HCT116 (cell line): ENCODE measurements at regions not wholly inside any gene's neighbourhood (a gene's known extent, or its start where the extent isn't known, plus 50 kb on each side); places are given as distances from the start of the nearest gene placed in this dataset.

ENCODE experiments used
- ATAC-seq: fragments of 200-7000 bp; cut with Tn5 transposase; 2 replicates; pipeline ENCODE4 v1.9.1; 2020; ENCODE audit warnings: mild to moderate bottlenecking, moderate library complexity
- BruUV-seq: library from RNA; stranded (reverse); fragments of 400-500 nt; replicated peaks from 2 replicates; lab custom pipeline; 2021; lab: Mats Ljungman, UMichigan
- CTCF ChIA-PET: fragments of 300-600 bp; sonication (Branson Sonifier 250); formaldehyde crosslinking; loops from one replicate; lab custom pipeline; 2021; ENCODE audit warnings: antibody characterized with exemption; lab: Charles Lee
- POLR2A ChIA-PET: fragments of 300-600, 350-600 bp; sonication (Branson Sonifier 250); formaldehyde crosslinking; loops from one replicate; lab custom pipeline; 2021; ENCODE audit warnings: antibody characterized with exemption; lab: Charles Lee
- RAD21 ChIA-PET, 2 experiments: fragments of 300-600 bp; sonication (Branson Sonifier 250); formaldehyde crosslinking; loops; one replicate each; lab custom pipeline; 2023; ENCODE audit warnings: low total read pairs in 2 of 2; ENCODE audit not compliant: uncharacterized antibody in 2 of 2, unreplicated experiment in 2 of 2, low non-redundant PET in 1 of 2; lab: Charles Lee
- DNase-seq: peaks from one replicate; pipeline ENCODE4 v3.0.0-alpha.2; 2010; ENCODE audit warnings: low read depth, low spot score
- H2AFZ ChIP-seq: fragments of 200-600 bp; shearing (Covaris generic), sonication (generic); 2 replicates; pipeline ENCODE4 v1.6.1; 2017; ENCODE audit warnings: low read depth, mixed run types, mixed read lengths, antibody characterized with exemption, low read length; ENCODE audit not compliant: poor library complexity, severe bottlenecking
- H3K27ac ChIP-seq: 2 replicates; pipeline ENCODE4 v1.5.1; 2012; ENCODE audit warnings: low read depth, low read length
- H3K27me3 ChIP-seq: fragments of 200-600 bp; sonication (generic); 2 replicates; pipeline ENCODE4 v1.6.1; 2016; ENCODE audit warnings: mixed run types, low read length, mixed read lengths; ENCODE audit not compliant: insufficient read depth
- H3K36me3 ChIP-seq, 2 experiments: fragments of 200-500 bp in 1 of 2; fragments of 200-600 bp in 1 of 2; sonication (Bioruptor generic) in 1 of 2; sonication (generic) in 1 of 2; 2 replicates each; pipeline versions ENCODE4 v1.5.1 to v1.6.1; 2014 to 2016; ENCODE audit warnings: low read length in 2 of 2, inconsistent platforms in 1 of 2, mixed read lengths in 1 of 2, mixed run types in 1 of 2; ENCODE audit not compliant: insufficient read depth in 2 of 2, control insufficient read depth in 1 of 2
- H3K4me1 ChIP-seq, 2 experiments: fragments of 200-600 bp in 1 of 2; sonication (generic) in 1 of 2; 2 replicates each; pipeline versions ENCODE4 v1.5.1 to v1.6.1; 2012 to 2017; ENCODE audit warnings: low read length in 2 of 2, inconsistent platforms in 1 of 2, mild to moderate bottlenecking in 1 of 2, mixed read lengths in 1 of 2, mixed run types in 1 of 2, moderate library complexity in 1 of 2; ENCODE audit not compliant: insufficient read depth in 2 of 2, control insufficient read depth in 1 of 2
- H3K4me2 ChIP-seq: fragments of 200-600 bp; sonication (generic); 2 replicates; pipeline ENCODE4 v1.6.1; 2017; ENCODE audit warnings: mixed run types, low read length, mixed read lengths
- H3K4me3 ChIP-seq, 2 experiments: fragments of 200-600 bp in 1 of 2; sonication (generic) in 1 of 2; replicated peaks in 1 of 2; 2 replicates each; pipeline ENCODE4 v1.5.1; 2011 to 2016; ENCODE audit warnings: low read length in 2 of 2, control low read depth in 1 of 2, low read depth in 1 of 2, mild to moderate bottlenecking in 1 of 2, mixed read lengths in 1 of 2, mixed run types in 1 of 2
- H3K79me2 ChIP-seq: fragments of 200-600 bp; sonication (generic); 2 replicates; pipeline ENCODE4 v1.6.1; 2017; ENCODE audit warnings: mild to moderate bottlenecking, mixed run types, low read length, moderate library complexity, mixed read lengths; ENCODE audit not compliant: insufficient read depth
- H3K9ac ChIP-seq: fragments of 200-600 bp; sonication (generic); 2 replicates; pipeline ENCODE4 v1.6.1; 2016; ENCODE audit warnings: low read length, mixed read lengths
- H3K9me2 ChIP-seq: fragments of 200-600 bp; sonication (generic), shearing (Covaris generic); 2 replicates; pipeline ENCODE4 v1.6.1; 2017; ENCODE audit warnings: mixed run types, mild to moderate bottlenecking, moderate library complexity; ENCODE audit not compliant: insufficient read depth
- H3K9me3 ChIP-seq, 2 experiments: fragments of 200-500 bp in 1 of 2; fragments of 200-600 bp in 1 of 2; sonication (Bioruptor generic) in 1 of 2; sonication (generic) in 1 of 2; 2 replicates each; pipeline ENCODE4 v1.6.1; 2014 to 2017; ENCODE audit warnings: low read length in 2 of 2, mixed read lengths in 2 of 2, inconsistent platforms in 1 of 2, low read depth in 1 of 2, mild to moderate bottlenecking in 1 of 2, mixed run types in 1 of 2, moderate library complexity in 1 of 2; ENCODE audit not compliant: control insufficient read depth in 1 of 2, insufficient read depth in 1 of 2
- H4K20me1 ChIP-seq: fragments of 200-600 bp; sonication (generic), shearing (Covaris generic); 2 replicates; pipeline ENCODE4 v1.6.1; 2017; ENCODE audit warnings: mixed run types, mild to moderate bottlenecking, moderate library complexity; ENCODE audit not compliant: insufficient read depth
- CBX3 ChIP-seq: IDR thresholded peaks from 2 replicates; pipeline ENCODE4 v1.6.1; 2012; ENCODE audit warnings: low read depth
- CEBPB ChIP-seq: IDR thresholded peaks from 2 replicates; pipeline ENCODE4 v1.6.1; 2012; ENCODE audit warnings: low read depth
- EGR1 ChIP-seq: IDR thresholded peaks from 2 replicates; pipeline ENCODE4 v1.6.1; 2012; ENCODE audit warnings: low read depth
- ELF1 ChIP-seq: IDR thresholded peaks from 2 replicates; pipeline ENCODE4 v1.6.1; 2012; ENCODE audit warnings: low read depth, borderline replicate concordance
- EZH2 ChIP-seq: fragments of 200-600 bp; sonication (generic); IDR thresholded peaks from 2 replicates; pipeline ENCODE4 v1.6.1; 2017; ENCODE audit warnings: antibody characterized with exemption, mixed run types
- EZH2phosphoT487 ChIP-seq: fragments of 200-600 bp; IDR thresholded peaks from 2 replicates; pipeline ENCODE4 v1.6.1; 2018; ENCODE audit warnings: antibody characterized with exemption, borderline replicate concordance
- FOSL1 ChIP-seq: IDR thresholded peaks from 2 replicates; pipeline ENCODE4 v1.6.1; 2012; ENCODE audit warnings: low read depth
- JUND ChIP-seq: IDR thresholded peaks from 2 replicates; pipeline ENCODE4 v1.6.1; 2012
- POLR2A ChIP-seq: IDR thresholded peaks from 2 replicates; pipeline ENCODE4 v1.7.0; 2011; ENCODE audit warnings: borderline replicate concordance; ENCODE audit not compliant: insufficient read depth, insufficient read length; ENCODE audit errors: extremely low read depth
- POLR2AphosphoS5 ChIP-seq: IDR thresholded peaks from 2 replicates; pipeline ENCODE4 v1.6.1; 2011; ENCODE audit warnings: mild to moderate bottlenecking, low read depth, low read length, moderate library complexity
- SIN3A ChIP-seq: IDR thresholded peaks from 2 replicates; pipeline ENCODE4 v1.6.1; 2012; ENCODE audit warnings: low read depth
- SP1 ChIP-seq: IDR thresholded peaks from 2 replicates; pipeline ENCODE4 v1.6.1; 2012; ENCODE audit warnings: low read depth
- SRF ChIP-seq: IDR thresholded peaks from 2 replicates; pipeline ENCODE4 v1.6.1; 2012; ENCODE audit warnings: low read depth
- TCF7L2 ChIP-seq: IDR thresholded peaks from 2 replicates; pipeline ENCODE4 v1.7.0; 2011; ENCODE audit warnings: borderline replicate concordance, inconsistent platforms; ENCODE audit not compliant: insufficient read depth, insufficient read length; ENCODE audit errors: extremely low read depth
- ZFX ChIP-seq: fragments of 450-650 bp; IDR thresholded peaks from 2 replicates; pipeline ENCODE4 v1.6.1; 2017
- intact Hi-C: fragments of 100-400 bp; cut with micrococcal nuclease; formaldehyde crosslinking; loops from 2 replicates; pipeline ENCODE4 v1.10.0; 2022
- TF ChIP-seq, protein P1 (sequence below), 3 experiments: fragments of 200-600 bp in 1 of 3; sonication (generic) in 1 of 3; IDR thresholded peaks in 2 of 3; conservative IDR thresholded peaks in 1 of 3; 2 replicates each; pipeline ENCODE4 v1.5.1; 2012 to 2017; ENCODE audit warnings: low read depth in 2 of 3, low read length in 2 of 3, antibody characterized with exemption in 1 of 3, borderline replicate concordance in 1 of 3, control low read depth in 1 of 3, mild to moderate bottlenecking in 1 of 3, mixed read lengths in 1 of 3, mixed run types in 1 of 3, moderate library complexity in 1 of 3; ENCODE audit not compliant: insufficient read depth in 1 of 3
- TF ChIP-seq, protein P2 (sequence below): IDR thresholded peaks from 2 replicates; pipeline ENCODE4 v1.6.1; 2012; ENCODE audit warnings: low read depth
- TF ChIP-seq, protein P3 (sequence below): IDR thresholded peaks from 2 replicates; pipeline ENCODE4 v1.6.1; 2012
- TF ChIP-seq, protein P4 (sequence below): IDR thresholded peaks from 2 replicates; pipeline ENCODE4 v1.6.1; 2011; ENCODE audit warnings: mild to moderate bottlenecking, low read length, moderate library complexity; ENCODE audit not compliant: insufficient replicate concordance; ENCODE audit errors: extremely low read depth
- TF ChIP-seq, protein P5 (sequence below): IDR thresholded peaks from 2 replicates; pipeline ENCODE4 v1.6.1; 2012

DNA sequence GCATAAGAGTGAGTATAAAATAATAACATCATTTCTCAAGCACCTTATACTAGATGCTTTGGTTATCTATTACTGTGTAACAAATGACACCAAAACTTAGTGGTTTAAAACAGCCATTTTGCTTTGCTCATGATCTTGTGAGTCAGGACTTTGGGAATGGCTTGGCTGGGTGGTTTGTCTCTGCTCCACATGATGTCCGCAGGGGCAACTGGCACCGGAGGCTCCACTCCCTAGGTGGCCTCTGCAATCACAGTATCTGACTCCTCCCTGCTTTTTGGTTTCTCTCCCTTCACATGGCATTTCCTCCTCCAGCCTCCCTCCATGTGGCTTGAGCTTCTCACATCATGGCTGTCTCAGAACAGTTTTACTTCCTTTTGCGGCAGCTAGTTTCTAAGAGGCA, 259.5 kb downstream of the GAS1 start (continued):
- TF ChIP-seq ELF1 = no peak

DNA sequence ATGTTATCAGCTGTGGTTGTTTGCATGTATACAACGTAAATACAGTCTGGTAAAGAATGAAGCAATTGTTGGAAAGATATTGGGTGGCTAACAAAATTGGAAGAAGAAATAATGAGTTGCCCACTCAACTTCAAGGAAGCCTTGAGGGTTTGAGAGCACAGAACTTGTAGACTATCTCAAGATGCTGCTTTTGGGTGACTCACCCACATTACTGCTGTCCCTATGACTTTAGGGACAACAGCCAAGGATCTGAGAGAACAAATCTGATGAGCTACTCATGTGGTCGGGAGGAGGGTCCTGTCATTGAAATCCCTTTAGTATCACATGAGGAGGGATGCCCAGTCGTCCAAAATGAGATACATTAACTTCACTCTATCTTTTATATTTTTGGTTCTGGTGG, 261.8 kb downstream of the GAS1 start:
- Histone ChIP-seq H3K4me1 (no peaks in the 10 kb centered on the region), H3K36me3 (no peaks in the 10 kb centered on the region), H2AFZ (no peak overlapping the region), H3K9me3 (no peaks in the 10 kb centered on the region), H3K79me2 (no peaks in the 10 kb centered on the region), H3K9me2 (no peaks in the 10 kb centered on the region), H4K20me1 (no peaks in the 10 kb centered on the region), H3K27me3 (peaks cover 54% of the 10 kb centered on the region), H3K4me2 (no peak overlapping the region), H3K4me3 (no peak overlapping the region), H3K9ac (no peak overlapping the region), H3K27ac (no peak overlapping the region)
- no peak for TF ChIP-seq JUND
- no peak for TF ChIP-seq ZFX
- TF ChIP-seq EGR1 = no peak
- TF ChIP-seq CEBPB = no peak
- TF ChIP-seq, protein P1, sequence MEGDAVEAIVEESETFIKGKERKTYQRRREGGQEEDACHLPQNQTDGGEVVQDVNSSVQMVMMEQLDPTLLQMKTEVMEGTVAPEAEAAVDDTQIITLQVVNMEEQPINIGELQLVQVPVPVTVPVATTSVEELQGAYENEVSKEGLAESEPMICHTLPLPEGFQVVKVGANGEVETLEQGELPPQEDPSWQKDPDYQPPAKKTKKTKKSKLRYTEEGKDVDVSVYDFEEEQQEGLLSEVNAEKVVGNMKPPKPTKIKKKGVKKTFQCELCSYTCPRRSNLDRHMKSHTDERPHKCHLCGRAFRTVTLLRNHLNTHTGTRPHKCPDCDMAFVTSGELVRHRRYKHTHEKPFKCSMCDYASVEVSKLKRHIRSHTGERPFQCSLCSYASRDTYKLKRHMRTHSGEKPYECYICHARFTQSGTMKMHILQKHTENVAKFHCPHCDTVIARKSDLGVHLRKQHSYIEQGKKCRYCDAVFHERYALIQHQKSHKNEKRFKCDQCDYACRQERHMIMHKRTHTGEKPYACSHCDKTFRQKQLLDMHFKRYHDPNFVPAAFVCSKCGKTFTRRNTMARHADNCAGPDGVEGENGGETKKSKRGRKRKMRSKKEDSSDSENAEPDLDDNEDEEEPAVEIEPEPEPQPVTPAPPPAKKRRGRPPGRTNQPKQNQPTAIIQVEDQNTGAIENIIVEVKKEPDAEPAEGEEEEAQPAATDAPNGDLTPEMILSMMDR (IDR thresholded peaks at IDR 0.05 in 2 of 3, conservative IDR thresholded peaks at IDR 0.05 in 1 of 3; ENCODE audit: borderline replicate concordance in 1 of 3, insufficient read depth in 1 of 3, low read depth in 2 of 3, low read length in 2 of 3) = no peak
- no peak for TF ChIP-seq CBX3
- TF ChIP-seq, protein P2, sequence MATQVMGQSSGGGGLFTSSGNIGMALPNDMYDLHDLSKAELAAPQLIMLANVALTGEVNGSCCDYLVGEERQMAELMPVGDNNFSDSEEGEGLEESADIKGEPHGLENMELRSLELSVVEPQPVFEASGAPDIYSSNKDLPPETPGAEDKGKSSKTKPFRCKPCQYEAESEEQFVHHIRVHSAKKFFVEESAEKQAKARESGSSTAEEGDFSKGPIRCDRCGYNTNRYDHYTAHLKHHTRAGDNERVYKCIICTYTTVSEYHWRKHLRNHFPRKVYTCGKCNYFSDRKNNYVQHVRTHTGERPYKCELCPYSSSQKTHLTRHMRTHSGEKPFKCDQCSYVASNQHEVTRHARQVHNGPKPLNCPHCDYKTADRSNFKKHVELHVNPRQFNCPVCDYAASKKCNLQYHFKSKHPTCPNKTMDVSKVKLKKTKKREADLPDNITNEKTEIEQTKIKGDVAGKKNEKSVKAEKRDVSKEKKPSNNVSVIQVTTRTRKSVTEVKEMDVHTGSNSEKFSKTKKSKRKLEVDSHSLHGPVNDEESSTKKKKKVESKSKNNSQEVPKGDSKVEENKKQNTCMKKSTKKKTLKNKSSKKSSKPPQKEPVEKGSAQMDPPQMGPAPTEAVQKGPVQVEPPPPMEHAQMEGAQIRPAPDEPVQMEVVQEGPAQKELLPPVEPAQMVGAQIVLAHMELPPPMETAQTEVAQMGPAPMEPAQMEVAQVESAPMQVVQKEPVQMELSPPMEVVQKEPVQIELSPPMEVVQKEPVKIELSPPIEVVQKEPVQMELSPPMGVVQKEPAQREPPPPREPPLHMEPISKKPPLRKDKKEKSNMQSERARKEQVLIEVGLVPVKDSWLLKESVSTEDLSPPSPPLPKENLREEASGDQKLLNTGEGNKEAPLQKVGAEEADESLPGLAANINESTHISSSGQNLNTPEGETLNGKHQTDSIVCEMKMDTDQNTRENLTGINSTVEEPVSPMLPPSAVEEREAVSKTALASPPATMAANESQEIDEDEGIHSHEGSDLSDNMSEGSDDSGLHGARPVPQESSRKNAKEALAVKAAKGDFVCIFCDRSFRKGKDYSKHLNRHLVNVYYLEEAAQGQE = no peak
- TF ChIP-seq, protein P3, sequence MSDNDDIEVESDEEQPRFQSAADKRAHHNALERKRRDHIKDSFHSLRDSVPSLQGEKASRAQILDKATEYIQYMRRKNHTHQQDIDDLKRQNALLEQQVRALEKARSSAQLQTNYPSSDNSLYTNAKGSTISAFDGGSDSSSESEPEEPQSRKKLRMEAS = no peak
- TF ChIP-seq TCF7L2 = no peak
- no peak for TF ChIP-seq POLR2AphosphoS5
- TF ChIP-seq, protein P4, sequence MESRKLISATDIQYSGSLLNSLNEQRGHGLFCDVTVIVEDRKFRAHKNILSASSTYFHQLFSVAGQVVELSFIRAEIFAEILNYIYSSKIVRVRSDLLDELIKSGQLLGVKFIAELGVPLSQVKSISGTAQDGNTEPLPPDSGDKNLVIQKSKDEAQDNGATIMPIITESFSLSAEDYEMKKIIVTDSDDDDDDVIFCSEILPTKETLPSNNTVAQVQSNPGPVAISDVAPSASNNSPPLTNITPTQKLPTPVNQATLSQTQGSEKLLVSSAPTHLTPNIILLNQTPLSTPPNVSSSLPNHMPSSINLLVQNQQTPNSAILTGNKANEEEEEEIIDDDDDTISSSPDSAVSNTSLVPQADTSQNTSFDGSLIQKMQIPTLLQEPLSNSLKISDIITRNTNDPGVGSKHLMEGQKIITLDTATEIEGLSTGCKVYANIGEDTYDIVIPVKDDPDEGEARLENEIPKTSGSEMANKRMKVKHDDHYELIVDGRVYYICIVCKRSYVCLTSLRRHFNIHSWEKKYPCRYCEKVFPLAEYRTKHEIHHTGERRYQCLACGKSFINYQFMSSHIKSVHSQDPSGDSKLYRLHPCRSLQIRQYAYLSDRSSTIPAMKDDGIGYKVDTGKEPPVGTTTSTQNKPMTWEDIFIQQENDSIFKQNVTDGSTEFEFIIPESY = no peak
- TF ChIP-seq FOSL1 = no peak
- TF ChIP-seq POLR2A = no peak
- TF ChIP-seq EZH2 = no peak
- no peak for TF ChIP-seq SP1
- no peak for TF ChIP-seq ELF1
- TF ChIP-seq, protein P5, sequence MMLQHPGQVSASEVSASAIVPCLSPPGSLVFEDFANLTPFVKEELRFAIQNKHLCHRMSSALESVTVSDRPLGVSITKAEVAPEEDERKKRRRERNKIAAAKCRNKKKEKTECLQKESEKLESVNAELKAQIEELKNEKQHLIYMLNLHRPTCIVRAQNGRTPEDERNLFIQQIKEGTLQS = no peak
- TF ChIP-seq SIN3A = no peak
- TF ChIP-seq SRF = no peak
- no peak for TF ChIP-seq EZH2phosphoT487
- DNase-seq (no peak), ATAC-seq (no peak)
- CTCF ChIA-PET = no interaction called here
- POLR2A ChIA-PET = no interaction called here
- intact Hi-C loops = no loop called here
- no TSS peak for BruUV-seq
- RAD21 ChIA-PET = no interaction called here
